Daoy (cell line): ENCODE measurements at regions not wholly inside any gene's neighbourhood (a gene's known extent, or its start where the extent isn't known, plus 50 kb on each side); places are given as distances from the start of the nearest gene placed in this dataset.
"Not testable (repeated sequence)": the region's sequence is repeated elsewhere in the genome, so short reads cannot be mapped to it uniquely, and the experiment has no call there.

Experiments used
- DNase-seq: peaks from one replicate; pipeline ENCODE4 v3.0.0-alpha.2; 2015; ENCODE audit warnings: low read depth

GRCh38 chr3:67957268-67957667 lies 302.9 kb upstream of the SUCLG2 start:
- DNase-seq = no peak

GRCh38 chr3:67947808-67948508 lies 293.5 kb upstream of the SUCLG2 start:
- DNase-seq = peak; percentile 0

- no peak for DNase-seq
These were observed 292.0 kb upstream of the SUCLG2 start for GRCh38 chr3:67946436-67946835.

DNA sequence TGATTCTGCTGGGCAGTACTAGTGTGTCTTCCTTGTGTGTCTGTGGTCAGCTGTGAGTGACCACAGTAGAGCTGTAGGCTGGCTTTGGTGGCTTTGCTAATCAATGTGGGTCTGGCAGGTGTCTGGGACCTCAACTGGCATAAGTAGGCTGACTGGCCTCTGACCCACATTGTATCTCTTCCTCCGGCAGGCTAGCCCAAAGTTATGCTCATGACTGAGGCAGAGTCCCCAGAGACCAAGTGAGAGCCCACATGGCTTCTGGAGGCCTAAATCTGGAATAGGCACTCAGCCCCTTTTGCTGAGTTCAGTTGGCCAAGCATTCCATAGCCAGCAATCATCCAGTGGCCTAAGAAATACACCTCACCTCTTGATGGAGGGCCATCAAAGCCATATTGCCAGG lies 289.1 kb upstream of the SUCLG2 start:
- no peak for DNase-seq

DNA sequence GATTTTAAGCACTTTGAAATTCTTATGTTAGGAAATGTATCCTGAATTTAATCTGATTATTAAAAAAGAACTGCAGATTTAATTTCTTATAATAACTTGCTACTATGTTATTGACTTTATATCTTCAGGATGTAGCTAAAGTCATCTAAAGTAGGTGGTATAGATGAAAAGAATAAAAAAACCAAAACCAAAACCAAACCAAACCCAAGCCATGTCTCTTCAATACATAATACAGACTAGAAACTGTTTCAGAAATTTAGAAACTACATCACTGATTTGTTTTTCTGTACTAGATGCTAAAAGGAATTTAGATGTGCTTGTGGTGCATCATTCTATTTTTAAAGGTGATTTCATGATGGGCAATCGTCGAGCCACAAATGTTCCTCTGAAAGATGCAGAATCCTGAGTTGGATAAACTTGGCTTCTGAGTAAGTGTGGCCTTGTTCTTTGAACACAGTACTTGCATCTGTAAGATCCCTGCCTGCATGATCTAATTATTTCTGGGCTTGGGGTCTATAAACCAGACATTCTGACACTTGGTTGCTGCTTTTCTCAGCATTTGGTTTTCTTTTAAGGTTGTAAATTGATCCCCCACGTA lies 287.1 kb upstream of the SUCLG2 start:
- no peak for DNase-seq

GRCh38 chr3:67940210-67940952 lies 286.0 kb upstream of the SUCLG2 start:
- no peak for DNase-seq

DNA sequence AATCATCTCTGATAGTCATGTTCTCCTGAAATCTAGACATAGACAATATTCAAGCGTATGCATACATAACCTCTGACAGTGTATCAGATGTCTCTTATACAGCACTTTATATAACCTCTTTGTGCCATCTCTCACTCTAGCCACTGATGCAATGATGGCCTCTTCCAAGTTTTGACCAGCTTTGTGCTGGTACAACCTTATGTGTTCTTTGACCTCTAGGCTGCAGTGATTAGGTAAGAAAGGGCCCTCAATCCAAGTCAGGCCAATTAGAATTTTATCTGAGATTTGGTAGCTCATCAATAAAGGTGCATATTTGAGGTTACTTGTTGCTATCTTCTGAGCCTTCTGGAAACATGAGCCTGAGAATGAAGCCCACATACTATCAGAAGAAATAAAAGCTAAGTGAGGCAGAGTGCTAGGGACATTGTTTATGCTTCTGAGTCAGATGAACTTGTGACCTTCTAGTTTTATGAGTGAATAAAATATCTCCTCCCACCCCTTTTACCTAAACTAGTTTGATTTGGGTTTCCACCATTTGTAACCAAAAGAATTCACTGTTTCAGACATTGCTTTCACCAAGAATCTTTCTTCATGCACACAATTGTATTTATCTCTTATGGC lies 283.2 kb upstream of the SUCLG2 start:
- no peak for DNase-seq

- DNase-seq = not testable (repeated sequence)
These were observed 276.0 kb upstream of the SUCLG2 start for GRCh38 chr3:67930394-67930793.

DNA sequence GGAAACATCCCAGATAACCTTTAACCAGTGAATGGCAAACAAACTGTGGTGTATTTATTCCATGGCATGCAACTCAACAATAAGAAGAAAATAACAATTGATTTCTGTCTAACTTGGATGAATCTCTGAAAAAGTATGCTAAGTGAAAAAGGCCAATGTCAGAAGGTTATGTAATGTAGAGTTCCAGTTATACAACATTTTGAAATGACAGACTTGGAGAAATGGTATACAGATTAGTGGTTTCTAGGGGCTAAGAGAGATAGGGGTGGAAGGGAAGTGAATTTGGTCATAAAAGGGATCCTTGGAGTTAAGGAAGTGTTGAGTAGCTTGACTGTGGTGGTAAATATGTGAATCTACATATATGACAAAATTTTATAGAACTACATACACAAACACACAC lies 269.4 kb upstream of the SUCLG2 start:
- no peak for DNase-seq

- no peak for DNase-seq
These were observed 266.6 kb upstream of the SUCLG2 start for GRCh38 chr3:67920969-67921368.

DNA sequence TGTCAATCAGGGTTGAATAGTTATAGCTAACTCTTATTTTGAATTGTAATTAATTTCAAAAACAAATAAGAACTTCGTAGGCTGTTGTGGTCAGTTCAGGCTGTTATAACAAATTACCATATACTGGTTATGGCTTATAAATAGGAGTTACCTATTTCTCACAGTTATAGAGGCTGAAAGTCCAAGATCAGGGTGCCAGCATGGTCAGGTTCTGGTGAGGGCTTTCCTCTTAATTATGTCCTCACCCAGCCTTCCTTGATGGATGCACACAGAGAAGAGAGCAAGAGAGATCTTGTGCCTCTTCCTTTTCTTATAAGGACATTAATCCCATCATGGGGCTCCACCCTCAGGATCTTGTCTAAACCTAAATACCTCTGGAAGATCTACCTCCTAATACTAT lies 265.9 kb upstream of the SUCLG2 start:
- no peak for DNase-seq

DNA sequence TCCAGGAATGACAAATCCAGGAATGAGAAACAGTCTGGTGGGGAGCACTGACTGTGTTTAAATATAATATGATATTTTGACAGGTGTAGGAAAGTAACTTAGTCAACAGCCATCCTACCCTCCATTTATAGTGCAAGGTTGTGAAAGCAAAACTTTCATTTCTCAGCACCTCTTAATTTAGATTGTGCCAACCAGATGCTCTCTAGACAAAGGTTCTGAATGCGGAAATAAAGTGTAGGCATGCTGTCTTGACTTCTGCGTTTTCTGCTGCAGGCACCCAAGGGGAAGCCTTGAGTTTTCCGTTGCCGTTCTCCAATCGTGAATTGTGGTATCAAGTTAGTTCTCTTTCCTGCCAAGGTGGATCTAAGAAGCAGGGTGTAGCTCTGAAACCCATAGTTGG lies 261.9 kb upstream of the SUCLG2 start:
- DNase-seq = no peak

GRCh38 chr3:67907735-67908134 lies 253.3 kb upstream of the SUCLG2 start:
- DNase-seq = no peak

DNA sequence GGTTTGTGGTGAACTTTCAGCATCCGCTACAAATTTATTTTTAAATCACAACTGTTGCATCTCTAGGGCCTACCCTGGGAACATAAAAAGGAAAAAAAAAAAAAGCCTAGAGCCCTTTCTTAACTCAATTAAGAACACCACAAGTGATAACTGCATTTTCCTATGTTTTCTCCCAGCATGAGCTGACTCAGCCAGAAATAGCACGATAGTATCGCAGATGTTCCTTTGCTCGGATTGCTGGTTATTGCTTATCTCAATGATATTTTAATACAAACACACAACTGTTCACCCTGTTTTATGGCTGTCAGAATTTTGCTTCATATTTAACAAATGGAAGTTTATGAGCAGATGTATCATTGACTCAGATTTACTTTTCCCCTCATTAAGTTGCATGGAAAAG lies 251.8 kb upstream of the SUCLG2 start:
- no peak for DNase-seq

DNA sequence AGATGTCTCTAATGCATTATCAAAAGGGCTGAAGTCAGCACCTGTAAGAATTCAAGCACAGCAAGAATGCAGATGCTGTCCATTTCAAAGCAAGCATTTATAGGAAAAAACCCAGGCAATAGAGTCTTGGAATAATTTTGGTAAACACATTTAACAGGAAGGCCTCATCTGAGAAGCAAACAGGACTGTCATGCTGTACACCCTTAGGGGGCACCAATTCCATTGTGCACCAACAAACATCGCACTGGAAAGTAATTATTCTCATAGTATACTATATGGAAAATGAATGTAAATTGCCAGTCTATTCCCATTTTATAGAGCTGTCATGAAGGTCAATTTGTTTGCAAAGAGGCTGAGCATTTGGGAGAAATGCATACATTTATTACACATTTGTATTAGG lies 247.3 kb upstream of the SUCLG2 start:
- DNase-seq = no peak

DNA sequence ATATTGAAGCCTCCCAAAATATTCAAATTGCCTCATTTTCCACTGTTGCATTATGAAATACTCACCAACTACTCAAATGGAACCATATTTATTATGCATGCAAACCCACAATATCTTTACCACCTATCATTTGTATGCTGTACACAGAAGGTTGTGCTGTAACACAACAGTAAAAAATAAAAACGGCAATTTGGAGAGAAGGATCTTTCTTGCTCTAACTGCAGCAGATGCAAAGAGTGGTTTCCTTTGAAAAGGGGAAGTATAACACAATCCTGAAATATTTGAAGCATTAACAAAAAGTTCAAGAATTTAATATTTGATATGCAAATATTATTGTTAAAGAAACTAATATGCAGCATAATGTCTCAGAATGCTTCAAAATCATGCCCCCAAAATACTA lies 244.5 kb upstream of the SUCLG2 start:
- DNase-seq = no peak

- DNase-seq = no peak
These were observed 243.2 kb upstream of the SUCLG2 start for GRCh38 chr3:67897351-67898336.

- DNase-seq = no peak
These were observed 241.7 kb upstream of the SUCLG2 start for GRCh38 chr3:67896130-67896529.

DNA sequence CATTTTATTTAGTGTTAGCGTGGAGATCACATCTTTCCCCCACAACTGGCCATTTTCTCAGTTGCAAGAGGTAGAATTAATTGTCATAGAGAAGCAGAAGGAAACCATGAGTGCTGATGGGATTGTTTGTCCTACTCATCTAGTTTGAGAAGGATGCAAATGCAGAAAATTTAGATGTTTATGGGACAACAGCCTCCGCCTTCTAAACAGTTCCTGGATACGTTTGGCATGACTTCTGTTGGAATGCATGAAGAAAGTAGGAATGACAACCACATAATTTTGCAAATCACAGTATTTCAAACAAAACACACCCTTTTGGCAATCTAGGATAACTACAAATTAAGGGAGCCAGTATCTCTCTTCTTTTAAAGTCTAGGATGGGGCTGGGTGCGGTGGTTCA lies 240.1 kb upstream of the SUCLG2 start:
- DNase-seq = no peak

GRCh38 chr3:67884345-67884744 lies 229.9 kb upstream of the SUCLG2 start:
- DNase-seq = no peak

- DNase-seq = no peak
These were observed 229.4 kb upstream of the SUCLG2 start for GRCh38 chr3:67883766-67884165.

- DNase-seq = no peak
These were observed 228.6 kb upstream of the SUCLG2 start for GRCh38 chr3:67882981-67883380.
